Inflammatory macrophage treated with lipopolysaccharide for 1 hour (primary cell): ENCODE measurements at regions not wholly inside any gene's neighbourhood (a gene's known extent, or its start where the extent isn't known, plus 50 kb on each side); places are given as distances from the start of the nearest gene placed in this dataset.
"Not testable (repeated sequence)": the region's sequence is repeated elsewhere in the genome, so short reads cannot be mapped to it uniquely, and the experiment has no call there.

Experiments used
- DNase-seq, 2 donors: peaks; one replicate each; pipeline ENCODE4 v3.0.0-alpha.2; 2020 to 2022

GRCh38 chr22:19643448-19644313 is 70.6 kb upstream of the SEPTIN5 start:
- DNase-seq = peak; percentile 24 to 50

GRCh38 chr22:19644314-19645223 is 69.7 kb upstream of the SEPTIN5 start:
- DNase-seq = peak in 1 of 2 donors; percentile 22

GRCh38 chr22:19645391-19645790 is 68.9 kb upstream of the SEPTIN5 start:
- DNase-seq = no peak

GRCh38 chr22:19645905-19646304 is 68.4 kb upstream of the SEPTIN5 start:
- DNase-seq = no peak

- no peak for DNase-seq
Observed at GRCh38 chr22:19646383-19646782, 67.9 kb upstream of the SEPTIN5 start.

GRCh38 chr22:19648419-19648929 is 65.8 kb upstream of the SEPTIN5 start:
- DNase-seq = peak in 1 of 2 donors; percentile 10

- no peak for DNase-seq
Observed at GRCh38 chr22:19652316-19652715, 62.0 kb upstream of the SEPTIN5 start.

GRCh38 chr22:19654338-19654987 is 59.8 kb upstream of the SEPTIN5 start:
- no peak for DNase-seq

- DNase-seq = no peak
Observed at GRCh38 chr22:19655399-19655798, 58.9 kb upstream of the SEPTIN5 start.

- no peak for DNase-seq
Observed at GRCh38 chr22:19656541-19657251, 57.6 kb upstream of the SEPTIN5 start.

GRCh38 chr22:19657252-19658056 is 56.8 kb upstream of the SEPTIN5 start:
- no peak for DNase-seq

GRCh38 chr22:19658057-19658966 is 56.0 kb upstream of the SEPTIN5 start:
- DNase-seq = no peak

- no peak for DNase-seq
Observed at GRCh38 chr22:19658967-19659804, 55.1 kb upstream of the SEPTIN5 start.

- no peak for DNase-seq
Observed at GRCh38 chr22:19659805-19660345, 54.4 kb upstream of the SEPTIN5 start.

GRCh38 chr22:19660583-19660982 is 53.7 kb upstream of the SEPTIN5 start:
- not testable (repeated sequence) for DNase-seq

GRCh38 chr22:19661156-19661555 is 53.1 kb upstream of the SEPTIN5 start:
- no peak for DNase-seq

- DNase-seq = not testable (repeated sequence)
Observed at GRCh38 chr22:19662049-19662684, 52.1 kb upstream of the SEPTIN5 start.

GRCh38 chr22:19663286-19663815 is 51.0 kb upstream of the SEPTIN5 start:
- DNase-seq = no peak
